ENCODE measurements at regions not wholly inside any gene's neighbourhood (a gene's known extent, or its start where the extent isn't known, plus 50 kb on each side); places are given as distances from the start of the nearest gene placed in this dataset.

- H3K4me3 ChIP-seq = no peak overlapping the region
- no peaks in the 10 kb centered on the region for H3K9me3 ChIP-seq (replicated peaks in 1 of 3)
- WGBS, 4 donors = 66 to 84% (median 71%) methylated on average over 4 of the region's 4 CpGs
- intact Hi-C loops (cut with DNase I) = no loop called here
- no peak for DNase-seq
- no peaks in the 10 kb centered on the region for H3K27me3 ChIP-seq
- no peaks in the 10 kb centered on the region for H3K36me3 ChIP-seq (replicated peaks in 1 of 2)
- H3K27ac ChIP-seq = no peak overlapping the region
- no peaks in the 10 kb centered on the region for H3K4me1 ChIP-seq (replicated peaks in 1 of 2)
- TF ChIP-seq POLR2A (IDR thresholded peaks at IDR 0.05) = no peak
- TF ChIP-seq CTCF (IDR thresholded peaks at IDR 0.05) = no peak
These were observed 559.6 kb upstream of the NRSN1 start for GRCh38 chr6:23566418-23566817.

GRCh38 chr6:23568292-23568691 lies 557.7 kb upstream of the NRSN1 start:
- H3K4me1 ChIP-seq (replicated peaks in 1 of 2) = no peaks in the 10 kb centered on the region
- no peak overlapping the region for H3K4me3 ChIP-seq
- no peak for DNase-seq
- no peaks in the 10 kb centered on the region for H3K27me3 ChIP-seq
- WGBS, 4 donors = 39 to 85% (median 52%) methylated on average over 1 of the region's 1 CpG
- intact Hi-C loops (cut with DNase I) = no loop called here
- H3K27ac ChIP-seq = no peak overlapping the region
- H3K9me3 ChIP-seq (replicated peaks in 1 of 3) = no peaks in the 10 kb centered on the region
- TF ChIP-seq POLR2A (IDR thresholded peaks at IDR 0.05) (no peak), CTCF (IDR thresholded peaks at IDR 0.05) (no peak)
- H3K36me3 ChIP-seq (replicated peaks in 1 of 2) = no peaks in the 10 kb centered on the region

GRCh38 chr6:23584134-23584763 lies 541.8 kb upstream of the NRSN1 start:
- Histone ChIP-seq H3K9me3 (replicated peaks in 1 of 3) (no peaks in the 10 kb centered on the region), H3K27ac (no peak overlapping the region), H3K36me3 (replicated peaks in 1 of 2) (no peaks in the 10 kb centered on the region), H3K27me3 (no peaks in the 10 kb centered on the region), H3K4me3 (no peak overlapping the region), H3K4me1 (replicated peaks in 1 of 2) (no peaks in the 10 kb centered on the region)
- peak in 1 of 7 donors; percentile 16 for DNase-seq
- 39 to 47% (median 43%) methylated on average over 5 of the region's 5 CpGs for WGBS, 4 donors
- intact Hi-C loops (cut with DNase I) = no loop called here
- TF ChIP-seq POLR2A (IDR thresholded peaks at IDR 0.05) = no peak
- no peak for TF ChIP-seq CTCF (IDR thresholded peaks at IDR 0.05)

- Histone ChIP-seq H3K27me3 (no peaks in the 10 kb centered on the region), H3K36me3 (replicated peaks in 1 of 2) (no peaks in the 10 kb centered on the region), H3K27ac (no peak overlapping the region), H3K4me1 (replicated peaks in 1 of 2) (no peaks in the 10 kb centered on the region), H3K9me3 (replicated peaks in 1 of 3) (no peaks in the 10 kb centered on the region), H3K4me3 (no peak overlapping the region)
- TF ChIP-seq POLR2A (IDR thresholded peaks at IDR 0.05) (no peak), CTCF (IDR thresholded peaks at IDR 0.05) (no peak)
- WGBS, 4 donors = 45 to 58% (median 49%) methylated on average over 1 of the region's 1 CpG
- no peak for DNase-seq
- intact Hi-C loops (cut with DNase I) = no loop called here
These were observed 538.4 kb upstream of the NRSN1 start for GRCh38 chr6:23587582-23587981.
